GM11168 (cell line): ENCODE measurements at regions not wholly inside any gene's neighbourhood (a gene's known extent, or its start where the extent isn't known, plus 50 kb on each side); places are given as distances from the start of the nearest gene placed in this dataset.
"Not testable (repeated sequence)": the region's sequence is repeated elsewhere in the genome, so short reads cannot be mapped to it uniquely, and the experiment has no call there.

Experiments used
- in situ Hi-C: fragments of 300-500 bp; cut with MboI; formaldehyde crosslinking; loops from one replicate; pipeline ENCODE4 v1.12.0; 2022; ENCODE audit warnings: low sequenced_read_pairs; ENCODE audit not compliant: unreplicated experiment

GRCh38 chr12:124159655-124160054, 135.2 kb upstream of the RFLNA start:
- in situ Hi-C loops: no loop called here

- in situ Hi-C loops: no loop called here
Measured at GRCh38 chr12:124160097-124160756, 134.7 kb upstream of the RFLNA start.

- in situ Hi-C loops: not testable (repeated sequence)
Measured at GRCh38 chr12:124161402-124161801, 133.5 kb upstream of the RFLNA start.

- in situ Hi-C loops: no loop called here
Measured at GRCh38 chr12:124162151-124163110, 132.5 kb upstream of the RFLNA start.

GRCh38 chr12:124165695-124166094, 129.2 kb upstream of the RFLNA start:
- in situ Hi-C loops: no loop called here

GRCh38 chr12:124167141-124167540, 127.8 kb upstream of the RFLNA start:
- in situ Hi-C loops: no loop called here

- in situ Hi-C loops: no loop called here
Measured at GRCh38 chr12:124168016-124168786, 126.7 kb upstream of the RFLNA start.

- in situ Hi-C loops: no loop called here
Measured at GRCh38 chr12:124169577-124170284, 125.2 kb upstream of the RFLNA start.

GRCh38 chr12:124170760-124171159, 124.1 kb upstream of the RFLNA start:
- in situ Hi-C loops: no loop called here

GRCh38 chr12:124171231-124171979, 123.5 kb upstream of the RFLNA start:
- in situ Hi-C loops: no loop called here

GRCh38 chr12:124172636-124173035, 122.3 kb upstream of the RFLNA start:
- in situ Hi-C loops: no loop called here

- in situ Hi-C loops: no loop called here
Measured at GRCh38 chr12:124173692-124174091, 121.2 kb upstream of the RFLNA start.

GRCh38 chr12:124174451-124175348, 120.2 kb upstream of the RFLNA start:
- in situ Hi-C loops: no loop called here

- in situ Hi-C loops: no loop called here
Measured at GRCh38 chr12:124175704-124176103, 119.2 kb upstream of the RFLNA start.

GRCh38 chr12:124177276-124177950, 117.5 kb upstream of the RFLNA start:
- in situ Hi-C loops: no loop called here

- in situ Hi-C loops: no loop called here
Measured at GRCh38 chr12:124177951-124178316, 117.0 kb upstream of the RFLNA start.

- in situ Hi-C loops: no loop called here
Measured at GRCh38 chr12:124179936-124180607, 114.8 kb upstream of the RFLNA start.
